ENCODE measurements at regions not wholly inside any gene's neighbourhood (a gene's known extent, or its start where the extent isn't known, plus 50 kb on each side); places are given as distances from the start of the nearest gene placed in this dataset.

- no peak for TF ChIP-seq FOXP2 (optimal IDR thresholded peaks at IDR 0.05; ENCODE audit: borderline replicate concordance, extremely low read depth, extremely low read length, insufficient read depth)
- no peak for TF ChIP-seq REST (IDR thresholded peaks at IDR 0.05; ENCODE audit: insufficient read depth in 1 of 2, low read depth in 2 of 2, low read length in 2 of 2)
- TF ChIP-seq POLR2AphosphoS5 (IDR thresholded peaks at IDR 0.05; ENCODE audit: low read depth, low read length), result no peak
Measured at GRCh38 chr13:59488436-59488835, 675.3 kb downstream of the DIAPH3 start.

GRCh38 chr13:59490651-59491050, 673.1 kb downstream of the DIAPH3 start:
- no peak for TF ChIP-seq FOXP2 (optimal IDR thresholded peaks at IDR 0.05; ENCODE audit: borderline replicate concordance, extremely low read depth, extremely low read length, insufficient read depth)
- no peak for TF ChIP-seq TAF1 (IDR thresholded peaks at IDR 0.05; ENCODE audit: borderline replicate concordance, insufficient read depth, low read length)
- no peak for TF ChIP-seq SIN3A (IDR thresholded peaks at IDR 0.05; ENCODE audit: borderline replicate concordance, insufficient read depth, low read length)
- TF ChIP-seq POLR2AphosphoS5 (IDR thresholded peaks at IDR 0.05; ENCODE audit: low read depth, low read length), result no peak
- TF ChIP-seq REST (IDR thresholded peaks at IDR 0.05; ENCODE audit: insufficient read depth in 1 of 2, low read depth in 2 of 2, low read length in 2 of 2), result no peak

GRCh38 chr13:59492030-59492636, 671.6 kb downstream of the DIAPH3 start:
- TF ChIP-seq FOXP2 (optimal IDR thresholded peaks at IDR 0.05; ENCODE audit: borderline replicate concordance, extremely low read depth, extremely low read length, insufficient read depth) (no peak), SIN3A (IDR thresholded peaks at IDR 0.05; ENCODE audit: borderline replicate concordance, insufficient read depth, low read length) (no peak), REST (IDR thresholded peaks at IDR 0.05; ENCODE audit: insufficient read depth in 1 of 2, low read depth in 2 of 2, low read length in 2 of 2) (no peak), TAF1 (IDR thresholded peaks at IDR 0.05; ENCODE audit: borderline replicate concordance, insufficient read depth, low read length) (no peak), POLR2AphosphoS5 (IDR thresholded peaks at IDR 0.05; ENCODE audit: low read depth, low read length) (no peak)

- TF ChIP-seq POLR2AphosphoS5 (IDR thresholded peaks at IDR 0.05; ENCODE audit: low read depth, low read length) (no peak), SIN3A (IDR thresholded peaks at IDR 0.05; ENCODE audit: borderline replicate concordance, insufficient read depth, low read length) (no peak), REST (IDR thresholded peaks at IDR 0.05; ENCODE audit: insufficient read depth in 1 of 2, low read depth in 2 of 2, low read length in 2 of 2) (no peak), FOXP2 (optimal IDR thresholded peaks at IDR 0.05; ENCODE audit: borderline replicate concordance, extremely low read depth, extremely low read length, insufficient read depth) (no peak), TAF1 (IDR thresholded peaks at IDR 0.05; ENCODE audit: borderline replicate concordance, insufficient read depth, low read length) (no peak)
Measured at GRCh38 chr13:59493436-59493965, 670.2 kb downstream of the DIAPH3 start.
